ENCODE measurements at regions not wholly inside any gene's neighbourhood (a gene's known extent, or its start where the extent isn't known, plus 50 kb on each side); places are given as distances from the start of the nearest gene placed in this dataset.

- no peak for TF ChIP-seq TEAD4 (IDR thresholded peaks at IDR 0.05)
- TF ChIP-seq MAX (IDR thresholded peaks at IDR 0.05), result no peak
- no peak for TF ChIP-seq CREB1 (IDR thresholded peaks at IDR 0.05; ENCODE audit: low read depth)
These were observed 360.3 kb upstream of the PDGFD start for GRCh38 chr11:104524254-104524653.

GRCh38 chr11:104523611-104524010 lies 359.7 kb upstream of the PDGFD start:
- TF ChIP-seq CEBPB (IDR thresholded peaks at IDR 0.05) (no peak), CREB1 (IDR thresholded peaks at IDR 0.05; ENCODE audit: low read depth) (no peak), TCF12 (IDR thresholded peaks at IDR 0.05; ENCODE audit: low read depth) (no peak), REST (IDR thresholded peaks at IDR 0.05; ENCODE audit: low read depth) (no peak), EGR1 (IDR thresholded peaks at IDR 0.05) (no peak), ZBTB7A (IDR thresholded peaks at IDR 0.05; ENCODE audit: low read depth) (no peak), NFIC (IDR thresholded peaks at IDR 0.05) (no peak), TEAD4 (IDR thresholded peaks at IDR 0.05) (no peak), USF1 (IDR thresholded peaks at IDR 0.05) (no peak), TAF1 (IDR thresholded peaks at IDR 0.05; ENCODE audit: low read depth) (no peak), EP300 (IDR thresholded peaks at IDR 0.05; ENCODE audit: borderline replicate concordance) (no peak), MAX (IDR thresholded peaks at IDR 0.05) (no peak), RAD21 (IDR thresholded peaks at IDR 0.05; ENCODE audit: low read depth) (no peak), FOXM1 (IDR thresholded peaks at IDR 0.05; ENCODE audit: borderline replicate concordance, low read depth) (no peak), YY1 (IDR thresholded peaks at IDR 0.05; ENCODE audit: low read depth) (no peak)

GRCh38 chr11:104522650-104523049 lies 358.7 kb upstream of the PDGFD start:
- TF ChIP-seq CEBPB (IDR thresholded peaks at IDR 0.05) (no peak), NFIC (IDR thresholded peaks at IDR 0.05) (no peak), EGR1 (IDR thresholded peaks at IDR 0.05) (no peak), TCF12 (IDR thresholded peaks at IDR 0.05; ENCODE audit: low read depth) (no peak), MAX (IDR thresholded peaks at IDR 0.05) (no peak), EP300 (IDR thresholded peaks at IDR 0.05; ENCODE audit: borderline replicate concordance) (no peak), RAD21 (IDR thresholded peaks at IDR 0.05; ENCODE audit: low read depth) (no peak), USF1 (IDR thresholded peaks at IDR 0.05) (no peak), ZBTB7A (IDR thresholded peaks at IDR 0.05; ENCODE audit: low read depth) (no peak), CREB1 (IDR thresholded peaks at IDR 0.05; ENCODE audit: low read depth) (no peak), REST (IDR thresholded peaks at IDR 0.05; ENCODE audit: low read depth) (no peak), YY1 (IDR thresholded peaks at IDR 0.05; ENCODE audit: low read depth) (no peak), TEAD4 (IDR thresholded peaks at IDR 0.05) (no peak), TAF1 (IDR thresholded peaks at IDR 0.05; ENCODE audit: low read depth) (no peak)

GRCh38 chr11:104522123-104522522 lies 358.2 kb upstream of the PDGFD start:
- TF ChIP-seq REST (IDR thresholded peaks at IDR 0.05; ENCODE audit: low read depth), result no peak
- no peak for TF ChIP-seq TEAD4 (IDR thresholded peaks at IDR 0.05)
- no peak for TF ChIP-seq NFIC (IDR thresholded peaks at IDR 0.05)
- no peak for TF ChIP-seq EP300 (IDR thresholded peaks at IDR 0.05; ENCODE audit: borderline replicate concordance)
- TF ChIP-seq EGR1 (IDR thresholded peaks at IDR 0.05), result no peak
- TF ChIP-seq ZBTB7A (IDR thresholded peaks at IDR 0.05; ENCODE audit: low read depth), result no peak
- TF ChIP-seq TCF12 (IDR thresholded peaks at IDR 0.05; ENCODE audit: low read depth), result no peak
- TF ChIP-seq USF1 (IDR thresholded peaks at IDR 0.05), result no peak
- TF ChIP-seq YY1 (IDR thresholded peaks at IDR 0.05; ENCODE audit: low read depth), result no peak
- TF ChIP-seq FOXM1 (IDR thresholded peaks at IDR 0.05; ENCODE audit: borderline replicate concordance, low read depth), result no peak
- TF ChIP-seq MAX (IDR thresholded peaks at IDR 0.05), result no peak
- TF ChIP-seq CREB1 (IDR thresholded peaks at IDR 0.05; ENCODE audit: low read depth), result no peak
- TF ChIP-seq CEBPB (IDR thresholded peaks at IDR 0.05), result no peak
- TF ChIP-seq RAD21 (IDR thresholded peaks at IDR 0.05; ENCODE audit: low read depth), result no peak
